DMS153 (cell line): ENCODE measurements at regions not wholly inside any gene's neighbourhood (a gene's known extent, or its start where the extent isn't known, plus 50 kb on each side); places are given as distances from the start of the nearest gene placed in this dataset.

Source experiments
- DNase-seq: peaks from one replicate; lab custom pipeline; 2025; lab: John Stamatoyannopoulos, UW

GRCh38 chr13:48761256-48761655, 107.5 kb downstream of the CYSLTR2 start:
- DNase-seq: no peak

- DNase-seq: peak; percentile 69
These were observed 115.5 kb downstream of the CYSLTR2 start for GRCh38 chr13:48769107-48769704.

- no peak for DNase-seq
These were observed 116.6 kb downstream of the CYSLTR2 start for GRCh38 chr13:48770372-48770771.

- no peak for DNase-seq
These were observed 119.2 kb downstream of the CYSLTR2 start for GRCh38 chr13:48772908-48773307.

GRCh38 chr13:48773531-48774275, 120.0 kb downstream of the CYSLTR2 start:
- no peak for DNase-seq

- DNase-seq: no peak
These were observed 121.6 kb downstream of the CYSLTR2 start for GRCh38 chr13:48775285-48775684.

- no peak for DNase-seq
These were observed 122.1 kb downstream of the CYSLTR2 start for GRCh38 chr13:48775804-48776203.

- no peak for DNase-seq
These were observed 122.7 kb downstream of the CYSLTR2 start for GRCh38 chr13:48776401-48776800.

GRCh38 chr13:48778610-48779009, 124.9 kb downstream of the CYSLTR2 start:
- DNase-seq: no peak

GRCh38 chr13:48780713-48781341, 127.1 kb downstream of the CYSLTR2 start:
- no peak for DNase-seq

- DNase-seq: no peak
These were observed 128.7 kb downstream of the CYSLTR2 start for GRCh38 chr13:48782429-48782840.

GRCh38 chr13:48783181-48783630, 129.5 kb downstream of the CYSLTR2 start:
- no peak for DNase-seq

- no peak for DNase-seq
These were observed 130.0 kb downstream of the CYSLTR2 start for GRCh38 chr13:48783695-48784230.

- no peak for DNase-seq
These were observed 131.3 kb downstream of the CYSLTR2 start for GRCh38 chr13:48784916-48785548.

- DNase-seq: no peak
These were observed 136.5 kb downstream of the CYSLTR2 start for GRCh38 chr13:48790199-48790598.

GRCh38 chr13:48790966-48791365, 137.2 kb downstream of the CYSLTR2 start:
- no peak for DNase-seq

- no peak for DNase-seq
These were observed 143.4 kb downstream of the CYSLTR2 start for GRCh38 chr13:48797127-48797526.

GRCh38 chr13:48797761-48798160, 144.0 kb downstream of the CYSLTR2 start:
- DNase-seq: no peak

- DNase-seq: no peak
These were observed 144.5 kb downstream of the CYSLTR2 start for GRCh38 chr13:48798180-48798579.

GRCh38 chr13:48801255-48801654, 147.5 kb downstream of the CYSLTR2 start:
- no peak for DNase-seq

- no peak for DNase-seq
These were observed 151.3 kb downstream of the CYSLTR2 start for GRCh38 chr13:48804821-48805601.

GRCh38 chr13:48806522-48806921, 152.8 kb downstream of the CYSLTR2 start:
- no peak for DNase-seq
